ENCODE measurements at regions not wholly inside any gene's neighbourhood (a gene's known extent, or its start where the extent isn't known, plus 50 kb on each side); places are given as distances from the start of the nearest gene placed in this dataset.

GRCh38 chr16:88309908-88310265 is 72.9 kb upstream of the ZNF469 start:
- no peak for TF ChIP-seq POLR2AphosphoS5 (IDR thresholded peaks at IDR 0.05; ENCODE audit: low read depth)
- no peak for TF ChIP-seq CTCF (IDR thresholded peaks at IDR 0.05; ENCODE audit: insufficient read depth, low read length)
- no peak for TF ChIP-seq REST (IDR thresholded peaks at IDR 0.05; ENCODE audit: insufficient replicate concordance, low read depth)
- no peak for TF ChIP-seq GABPA (IDR thresholded peaks at IDR 0.05; ENCODE audit: low read depth)
- TF ChIP-seq SPI1 (IDR thresholded peaks at IDR 0.05; ENCODE audit: borderline replicate concordance, low read depth): no peak
